Neural crest cell (in vitro differentiated cells): ENCODE measurements at regions not wholly inside any gene's neighbourhood (a gene's known extent, or its start where the extent isn't known, plus 50 kb on each side); places are given as distances from the start of the nearest gene placed in this dataset.

Source experiments
- DNase-seq: peaks from one replicate; pipeline ENCODE4 v3.0.0; 2021; ENCODE audit warnings: low read depth, mixed read lengths, low spot score
- H3K27ac Mint-ChIP-seq: one replicate; pipeline ENCODE4 v1.8.0; 2021; ENCODE audit warnings: mild to moderate bottlenecking, mixed read lengths; ENCODE audit not compliant: unreplicated experiment
- H3K27me3 Mint-ChIP-seq: 2 replicates; pipeline ENCODE4 v1.8.0; 2021; ENCODE audit warnings: low read depth, mild to moderate bottlenecking, mixed read lengths
- H3K36me3 Mint-ChIP-seq: 2 replicates; pipeline ENCODE4 v1.8.0; 2021; ENCODE audit warnings: low read depth, mild to moderate bottlenecking, mixed read lengths
- H3K4me1 Mint-ChIP-seq: 2 replicates; pipeline ENCODE4 v1.8.0; 2021; ENCODE audit warnings: mixed read lengths
- H3K4me3 Mint-ChIP-seq: one replicate; pipeline ENCODE4 v1.8.0; 2021; ENCODE audit warnings: mild to moderate bottlenecking, mixed read lengths
- H3K9me3 Mint-ChIP-seq: 2 replicates; pipeline ENCODE4 v1.8.0; 2021; ENCODE audit warnings: mixed read lengths
- TF ChIP-seq, protein P1 (sequence below): fragments of 200-600 bp; sonication (generic); conservative IDR thresholded peaks from 2 replicates; pipeline ENCODE4 v1.5.0; 2021; ENCODE audit warnings: antibody characterized with exemption, mild to moderate bottlenecking

DNA sequence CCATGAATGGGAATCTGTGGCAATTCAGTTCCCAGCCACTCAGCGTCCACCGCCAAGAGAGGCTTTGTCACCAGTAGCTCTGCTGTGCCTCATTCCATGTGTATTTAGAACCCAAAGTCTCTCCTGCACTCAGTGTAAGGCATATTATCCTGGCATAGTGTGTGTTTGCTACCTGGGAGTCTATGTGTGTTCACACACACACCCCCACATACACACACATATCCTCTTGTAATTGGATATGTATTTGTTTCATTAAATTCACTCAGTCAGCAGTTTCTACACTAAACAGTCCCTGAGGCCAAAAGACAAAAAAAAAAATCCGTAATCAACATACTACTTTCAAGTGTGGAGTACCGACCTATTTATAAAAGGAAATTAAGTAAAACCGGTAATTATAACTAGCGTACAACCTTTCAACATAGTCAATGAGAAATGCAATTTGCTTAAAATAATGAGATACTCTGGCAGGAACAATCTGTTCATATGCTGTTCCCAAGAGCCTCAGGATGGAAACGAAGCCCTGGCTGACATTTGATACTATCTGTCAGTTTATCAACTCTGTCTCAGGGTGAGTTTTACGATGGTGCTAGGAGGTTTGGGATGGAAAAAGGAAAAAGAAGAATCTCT, 425.8 kb upstream of the CELF2 start:
- H3K27ac Mint-ChIP-seq: peak overlapping the region; percentile 46
- no peaks in the 10 kb centered on the region for H3K36me3 Mint-ChIP-seq

GRCh38 chr10:10596256-10596655, 421.4 kb upstream of the CELF2 start:
- H3K27me3 Mint-ChIP-seq: no peaks in the 10 kb centered on the region
- no peak for DNase-seq
- no peaks in the 10 kb centered on the region for H3K36me3 Mint-ChIP-seq
- H3K9me3 Mint-ChIP-seq: peaks cover 3% of the 10 kb centered on the region
- H3K4me1 Mint-ChIP-seq: peaks cover 22% of the 10 kb centered on the region
- H3K4me3 Mint-ChIP-seq: no peak overlapping the region
- no peak overlapping the region for H3K27ac Mint-ChIP-seq
- TF ChIP-seq, protein P1, sequence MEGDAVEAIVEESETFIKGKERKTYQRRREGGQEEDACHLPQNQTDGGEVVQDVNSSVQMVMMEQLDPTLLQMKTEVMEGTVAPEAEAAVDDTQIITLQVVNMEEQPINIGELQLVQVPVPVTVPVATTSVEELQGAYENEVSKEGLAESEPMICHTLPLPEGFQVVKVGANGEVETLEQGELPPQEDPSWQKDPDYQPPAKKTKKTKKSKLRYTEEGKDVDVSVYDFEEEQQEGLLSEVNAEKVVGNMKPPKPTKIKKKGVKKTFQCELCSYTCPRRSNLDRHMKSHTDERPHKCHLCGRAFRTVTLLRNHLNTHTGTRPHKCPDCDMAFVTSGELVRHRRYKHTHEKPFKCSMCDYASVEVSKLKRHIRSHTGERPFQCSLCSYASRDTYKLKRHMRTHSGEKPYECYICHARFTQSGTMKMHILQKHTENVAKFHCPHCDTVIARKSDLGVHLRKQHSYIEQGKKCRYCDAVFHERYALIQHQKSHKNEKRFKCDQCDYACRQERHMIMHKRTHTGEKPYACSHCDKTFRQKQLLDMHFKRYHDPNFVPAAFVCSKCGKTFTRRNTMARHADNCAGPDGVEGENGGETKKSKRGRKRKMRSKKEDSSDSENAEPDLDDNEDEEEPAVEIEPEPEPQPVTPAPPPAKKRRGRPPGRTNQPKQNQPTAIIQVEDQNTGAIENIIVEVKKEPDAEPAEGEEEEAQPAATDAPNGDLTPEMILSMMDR: no peak

More for the DNA sequence above, 425.8 kb upstream of the CELF2 start:
- Mint-ChIP-seq H3K27me3 (no peaks in the 10 kb centered on the region), H3K9me3 (peaks cover 1% of the 10 kb centered on the region), H3K4me1 (peaks cover 11% of the 10 kb centered on the region), H3K4me3 (no peak overlapping the region)
- no peak for DNase-seq
- TF ChIP-seq, protein P1: no peak

GRCh38 chr10:10598297-10598696, 419.4 kb upstream of the CELF2 start:
- Mint-ChIP-seq H3K27me3 (no peaks in the 10 kb centered on the region), H3K4me3 (no peak overlapping the region), H3K36me3 (no peaks in the 10 kb centered on the region), H3K4me1 (peaks cover 17% of the 10 kb centered on the region), H3K9me3 (peaks cover 3% of the 10 kb centered on the region), H3K27ac (no peak overlapping the region)
- TF ChIP-seq, protein P1: no peak
- DNase-seq: no peak

DNA sequence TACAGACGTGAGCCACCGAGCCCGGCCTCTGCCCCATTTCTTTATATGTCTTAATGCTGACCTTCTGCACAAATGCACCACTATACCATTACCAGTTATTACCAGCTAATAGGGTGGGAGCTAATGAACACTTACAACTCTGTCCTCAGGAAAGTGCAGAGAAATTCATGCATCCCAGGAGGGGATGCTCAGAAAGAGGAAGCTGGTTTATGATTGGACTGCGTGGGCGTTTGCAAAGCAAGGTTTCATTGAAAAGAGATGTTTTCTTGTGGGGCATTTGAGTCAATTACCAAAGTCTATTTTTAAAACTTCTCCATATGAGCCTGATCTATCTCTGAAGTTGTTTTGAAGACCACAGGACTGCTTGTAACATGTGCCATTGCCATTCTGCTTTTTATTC, 417.7 kb upstream of the CELF2 start:
- no peak for DNase-seq
- peaks cover 5% of the 10 kb centered on the region for H3K9me3 Mint-ChIP-seq

GRCh38 chr10:10605551-10606081, 412.1 kb upstream of the CELF2 start:
- TF ChIP-seq, protein P1: no peak
- H3K36me3 Mint-ChIP-seq: no peaks in the 10 kb centered on the region
- H3K9me3 Mint-ChIP-seq: peaks cover 3% of the 10 kb centered on the region
- no peak overlapping the region for H3K27ac Mint-ChIP-seq
- H3K4me1 Mint-ChIP-seq: peaks cover 7% of the 10 kb centered on the region
- DNase-seq: no peak
- H3K4me3 Mint-ChIP-seq: no peak overlapping the region
- no peaks in the 10 kb centered on the region for H3K27me3 Mint-ChIP-seq

More for the DNA sequence above, 417.7 kb upstream of the CELF2 start:
- TF ChIP-seq, protein P1: no peak
- H3K27me3 Mint-ChIP-seq: no peaks in the 10 kb centered on the region
- no peak overlapping the region for H3K4me3 Mint-ChIP-seq
- H3K4me1 Mint-ChIP-seq: peaks cover 18% of the 10 kb centered on the region
- H3K27ac Mint-ChIP-seq: no peak overlapping the region
- H3K36me3 Mint-ChIP-seq: no peaks in the 10 kb centered on the region
